WERI-Rb-1 (cell line): ENCODE measurements at regions not wholly inside any gene's neighbourhood (a gene's known extent, or its start where the extent isn't known, plus 50 kb on each side); places are given as distances from the start of the nearest gene placed in this dataset.

Experiments
- DNase-seq: peaks from one replicate; pipeline ENCODE4 v3.0.0-alpha.2; 2020
- H3K27ac ChIP-seq: fragments of 250-450 bp; sonication (Bioruptor Pico); 2 replicates; pipeline ENCODE4 v1.5.1; 2020; ENCODE audit warnings: mild to moderate bottlenecking, moderate library complexity
- H3K27me3 ChIP-seq: fragments of 250-450 bp; sonication (Bioruptor Pico); 2 replicates; pipeline ENCODE4 v1.5.1; 2021; ENCODE audit warnings: mild to moderate bottlenecking, low read depth, moderate library complexity; ENCODE audit not compliant: insufficient read depth, severe bottlenecking
- H3K36me3 ChIP-seq: fragments of 250-450 bp; sonication (Bioruptor Pico); 2 replicates; pipeline ENCODE4 v1.5.1; 2020; ENCODE audit warnings: mild to moderate bottlenecking, moderate library complexity
- H3K4me3 ChIP-seq: 2 replicates; pipeline ENCODE4 v1.5.1; 2011; ENCODE audit warnings: low read depth, mild to moderate bottlenecking, control low read depth, low read length
- H3K9me3 ChIP-seq: fragments of 250-450 bp; sonication (Bioruptor Pico); 2 replicates; pipeline ENCODE4 v1.5.1; 2021; ENCODE audit warnings: mild to moderate bottlenecking, moderate library complexity; ENCODE audit not compliant: severe bottlenecking
- TF ChIP-seq, protein P1 (sequence below): IDR thresholded peaks from 2 replicates; pipeline ENCODE4 v1.5.1; 2011; ENCODE audit warnings: low read depth, mild to moderate bottlenecking, control low read depth, inconsistent platforms, low read length

DNA sequence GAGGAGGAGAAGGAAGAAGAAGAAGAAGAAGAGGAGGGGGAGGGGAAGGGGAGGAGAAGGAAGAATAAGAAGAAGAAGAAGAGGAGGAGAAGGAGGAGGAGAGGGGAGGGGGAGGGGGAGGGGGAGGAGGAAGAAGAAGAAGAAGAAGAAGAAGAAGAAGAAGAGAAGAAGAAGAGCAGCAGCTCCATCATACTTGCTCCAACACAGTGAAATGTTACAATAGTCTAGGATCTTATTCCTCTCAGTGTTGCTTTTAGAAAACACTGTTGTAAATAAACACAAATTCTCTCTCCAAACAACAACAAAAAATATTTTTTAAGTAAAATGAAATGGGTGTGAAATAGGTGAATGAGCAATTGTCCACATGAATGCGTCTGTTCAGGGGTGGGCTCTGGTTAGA, 126.6 kb upstream of the KCNJ16 start:
- H3K27ac ChIP-seq: no peak overlapping the region
- H3K9me3 ChIP-seq: no peaks in the 10 kb centered on the region
- no peak for DNase-seq
- no peaks in the 10 kb centered on the region for H3K36me3 ChIP-seq
- no peaks in the 10 kb centered on the region for H3K27me3 ChIP-seq
- TF ChIP-seq, protein P1, sequence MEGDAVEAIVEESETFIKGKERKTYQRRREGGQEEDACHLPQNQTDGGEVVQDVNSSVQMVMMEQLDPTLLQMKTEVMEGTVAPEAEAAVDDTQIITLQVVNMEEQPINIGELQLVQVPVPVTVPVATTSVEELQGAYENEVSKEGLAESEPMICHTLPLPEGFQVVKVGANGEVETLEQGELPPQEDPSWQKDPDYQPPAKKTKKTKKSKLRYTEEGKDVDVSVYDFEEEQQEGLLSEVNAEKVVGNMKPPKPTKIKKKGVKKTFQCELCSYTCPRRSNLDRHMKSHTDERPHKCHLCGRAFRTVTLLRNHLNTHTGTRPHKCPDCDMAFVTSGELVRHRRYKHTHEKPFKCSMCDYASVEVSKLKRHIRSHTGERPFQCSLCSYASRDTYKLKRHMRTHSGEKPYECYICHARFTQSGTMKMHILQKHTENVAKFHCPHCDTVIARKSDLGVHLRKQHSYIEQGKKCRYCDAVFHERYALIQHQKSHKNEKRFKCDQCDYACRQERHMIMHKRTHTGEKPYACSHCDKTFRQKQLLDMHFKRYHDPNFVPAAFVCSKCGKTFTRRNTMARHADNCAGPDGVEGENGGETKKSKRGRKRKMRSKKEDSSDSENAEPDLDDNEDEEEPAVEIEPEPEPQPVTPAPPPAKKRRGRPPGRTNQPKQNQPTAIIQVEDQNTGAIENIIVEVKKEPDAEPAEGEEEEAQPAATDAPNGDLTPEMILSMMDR: no peak
- H3K4me3 ChIP-seq: no peak overlapping the region

DNA sequence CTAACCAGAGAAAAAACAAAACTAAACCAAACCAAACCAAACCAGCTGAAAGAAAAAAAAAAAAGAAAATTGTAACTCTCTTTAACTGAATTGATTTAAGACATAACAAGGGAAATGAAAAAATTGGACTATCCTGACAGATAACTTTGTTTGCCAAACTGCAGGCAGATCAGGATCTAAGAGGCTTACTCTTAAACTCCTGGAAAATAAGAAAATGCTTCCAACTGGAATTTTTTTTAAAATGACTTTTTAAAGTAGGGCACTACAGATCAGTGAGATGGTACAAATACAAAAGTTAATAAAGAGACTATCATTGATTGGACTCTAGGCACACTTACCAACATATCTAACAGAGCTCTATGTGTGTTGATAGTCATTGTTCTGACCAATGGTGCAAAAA, 125.5 kb upstream of the KCNJ16 start:
- Histone ChIP-seq H3K4me3 (no peak overlapping the region), H3K27me3 (no peaks in the 10 kb centered on the region), H3K36me3 (no peaks in the 10 kb centered on the region), H3K27ac (no peak overlapping the region), H3K9me3 (no peaks in the 10 kb centered on the region)
- no peak for DNase-seq
- TF ChIP-seq, protein P1: no peak

DNA sequence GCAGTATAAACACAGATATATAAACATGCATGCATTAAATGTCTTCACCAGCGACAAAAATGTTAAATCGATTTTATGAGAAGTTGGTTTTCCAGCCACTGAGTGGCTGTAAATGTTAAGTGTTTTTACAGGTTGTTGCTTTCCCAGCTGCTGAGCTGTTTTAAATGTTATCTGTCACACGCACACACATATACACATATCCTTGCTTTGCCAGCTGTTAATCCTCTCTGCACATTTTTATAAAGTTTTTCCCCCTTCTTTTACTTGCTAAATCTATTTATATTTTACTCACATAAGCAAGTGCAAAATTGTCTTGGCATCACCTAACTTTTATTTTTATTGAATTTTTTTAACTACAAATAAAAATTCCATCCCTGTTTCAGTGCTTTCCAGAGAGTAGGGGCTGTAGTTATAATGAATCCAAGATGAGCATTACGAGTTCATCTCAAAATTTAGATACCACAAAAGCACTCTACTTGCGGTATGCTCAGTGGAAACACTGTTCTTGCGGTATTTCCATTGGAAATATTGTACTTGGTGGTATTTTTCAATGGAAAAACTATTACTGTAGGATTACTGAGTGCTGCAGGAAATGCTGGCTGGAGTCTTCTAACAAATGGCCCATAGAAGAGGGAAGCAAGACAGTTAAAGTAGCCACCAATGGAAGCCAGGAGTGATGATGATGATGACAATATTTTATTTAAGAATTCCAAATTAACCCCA, 124.9 kb upstream of the KCNJ16 start:
- Histone ChIP-seq H3K27ac (no peak overlapping the region), H3K27me3 (no peaks in the 10 kb centered on the region), H3K4me3 (no peak overlapping the region), H3K9me3 (no peaks in the 10 kb centered on the region), H3K36me3 (no peaks in the 10 kb centered on the region)
- DNase-seq: no peak
- TF ChIP-seq, protein P1: no peak

DNA sequence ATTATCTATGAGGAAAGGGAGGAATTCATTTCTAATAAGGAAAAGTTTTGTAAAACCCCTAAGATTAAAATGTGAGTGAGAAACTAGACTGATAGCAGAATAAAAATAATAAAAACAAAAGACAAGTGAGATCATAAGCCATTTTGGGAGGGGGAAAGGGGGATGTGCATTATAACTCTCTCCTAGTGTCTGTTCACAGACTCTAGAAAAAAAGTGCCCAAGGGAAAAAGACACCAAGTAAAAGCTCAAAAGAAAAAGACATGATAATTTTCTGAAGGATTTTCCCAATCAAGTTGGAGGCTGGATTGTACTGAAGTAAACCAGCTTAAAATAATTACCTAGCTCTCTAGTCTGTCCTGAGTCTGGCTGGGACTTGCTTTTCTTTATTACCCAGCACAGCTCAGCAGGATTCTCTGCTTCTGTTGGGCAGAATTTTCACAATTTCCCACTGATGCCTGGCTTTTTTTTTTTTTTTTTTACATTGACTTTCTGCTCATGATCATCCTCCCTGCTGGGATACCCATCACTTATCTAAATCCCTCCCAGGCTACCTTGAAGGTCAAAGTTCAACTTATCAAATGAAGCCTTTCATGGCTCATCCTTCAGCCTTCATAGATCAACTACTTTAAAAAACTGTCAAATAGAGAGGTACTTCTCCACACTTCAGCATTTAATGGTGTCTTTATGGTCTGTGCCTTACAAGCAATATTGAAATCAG, 124.2 kb upstream of the KCNJ16 start:
- H3K4me3 ChIP-seq: no peak overlapping the region
- TF ChIP-seq, protein P1: no peak
- H3K36me3 ChIP-seq: no peaks in the 10 kb centered on the region
- no peaks in the 10 kb centered on the region for H3K27me3 ChIP-seq
- no peaks in the 10 kb centered on the region for H3K9me3 ChIP-seq
- H3K27ac ChIP-seq: no peak overlapping the region
- no peak for DNase-seq

DNA sequence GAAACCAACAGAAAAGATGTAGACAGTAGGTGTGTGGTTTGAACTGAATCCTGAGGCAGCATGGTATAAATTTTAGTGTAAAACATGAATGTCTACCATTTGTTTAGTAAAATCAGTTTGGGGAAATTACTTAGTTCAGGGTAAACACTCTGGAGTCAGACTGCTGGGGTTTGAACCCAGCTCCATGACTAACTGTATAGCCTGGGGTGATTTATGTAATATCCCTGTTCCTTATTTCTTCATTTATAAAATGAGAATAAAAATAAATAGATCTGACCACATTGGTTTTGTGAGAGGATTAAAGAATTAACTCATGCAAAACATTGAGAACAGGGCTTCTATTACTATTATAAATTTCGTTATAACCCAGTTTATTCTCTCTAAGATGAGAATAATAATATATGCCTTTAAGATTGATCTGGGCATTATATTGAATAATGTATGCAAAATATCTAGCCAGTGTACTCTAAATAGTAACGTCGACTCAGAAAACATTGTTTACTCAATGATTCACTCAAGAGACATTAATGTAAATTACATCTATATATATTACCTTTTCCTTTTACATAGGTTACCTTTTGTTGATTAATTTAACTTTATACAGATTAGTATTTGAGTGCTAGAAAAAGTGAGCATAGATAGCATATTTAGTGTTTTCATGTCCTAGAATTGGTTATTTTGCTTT, 120.6 kb upstream of the KCNJ16 start:
- Histone ChIP-seq H3K27ac (no peak overlapping the region), H3K9me3 (no peaks in the 10 kb centered on the region), H3K4me3 (no peak overlapping the region), H3K27me3 (no peaks in the 10 kb centered on the region), H3K36me3 (no peaks in the 10 kb centered on the region)
- TF ChIP-seq, protein P1: no peak
- DNase-seq: no peak
